ENCODE measurements at regions not wholly inside any gene's neighbourhood (a gene's known extent, or its start where the extent isn't known, plus 50 kb on each side); places are given as distances from the start of the nearest gene placed in this dataset.

- no peak for ATAC-seq (ENCODE audit: low FRiP score)
- H3K4me3 ChIP-seq (ENCODE audit: low read length in 2 of 2) = no peak overlapping the region
- intact Hi-C loops (cut with DNase I) = no loop called here
- DNase-seq = no peak
- no peak overlapping the region for H3K27ac ChIP-seq (ENCODE audit: low read depth in 1 of 2, low read length in 2 of 2)
- H3K27me3 ChIP-seq (ENCODE audit: control insufficient read depth in 1 of 2, insufficient read depth in 2 of 2, low read length in 1 of 2) = no peaks in the 10 kb centered on the region
- no peaks in the 10 kb centered on the region for H3K36me3 ChIP-seq (ENCODE audit: control insufficient read depth in 1 of 2, insufficient read depth in 2 of 2, low read length in 1 of 2)
- H3K9me3 ChIP-seq (ENCODE audit: control insufficient read depth, low read length) = no peaks in the 10 kb centered on the region
- no peaks in the 10 kb centered on the region for H3K4me1 ChIP-seq (ENCODE audit: control insufficient read depth in 1 of 2, insufficient read depth in 2 of 2, low read length in 2 of 2)
- 78 to 94% methylated on average over 1 of the region's 1 CpG for WGBS, 2 donors
Observed at GRCh38 chr10:33557313-33557712, 222.8 kb upstream of the NRP1 start.

- WGBS, 2 donors = 87 to 92% methylated on average over 11 of the region's 11 CpGs
- ATAC-seq (ENCODE audit: low FRiP score) (no peak), DNase-seq (no peak)
- no peaks in the 10 kb centered on the region for H3K36me3 ChIP-seq (ENCODE audit: control insufficient read depth in 1 of 2, insufficient read depth in 2 of 2, low read length in 1 of 2)
- H3K4me1 ChIP-seq (ENCODE audit: control insufficient read depth in 1 of 2, insufficient read depth in 2 of 2, low read length in 2 of 2) = no peaks in the 10 kb centered on the region
- no peak overlapping the region for H3K4me3 ChIP-seq (ENCODE audit: low read length in 2 of 2)
- intact Hi-C loops (cut with DNase I) = no loop called here
- H3K27ac ChIP-seq (ENCODE audit: low read depth in 1 of 2, low read length in 2 of 2) = no peak overlapping the region
- H3K9me3 ChIP-seq (ENCODE audit: control insufficient read depth, low read length) = no peaks in the 10 kb centered on the region
- H3K27me3 ChIP-seq (ENCODE audit: control insufficient read depth in 1 of 2, insufficient read depth in 2 of 2, low read length in 1 of 2) = no peaks in the 10 kb centered on the region
Observed at GRCh38 chr10:33556620-33557019, 222.2 kb upstream of the NRP1 start.

- Histone ChIP-seq H3K9me3 (ENCODE audit: control insufficient read depth, low read length) (no peaks in the 10 kb centered on the region), H3K27me3 (ENCODE audit: control insufficient read depth in 1 of 2, insufficient read depth in 2 of 2, low read length in 1 of 2) (no peaks in the 10 kb centered on the region), H3K4me1 (ENCODE audit: control insufficient read depth in 1 of 2, insufficient read depth in 2 of 2, low read length in 2 of 2) (no peaks in the 10 kb centered on the region), H3K36me3 (ENCODE audit: control insufficient read depth in 1 of 2, insufficient read depth in 2 of 2, low read length in 1 of 2) (no peaks in the 10 kb centered on the region), H3K4me3 (ENCODE audit: low read length in 2 of 2) (no peak overlapping the region), H3K27ac (ENCODE audit: low read depth in 1 of 2, low read length in 2 of 2) (no peak overlapping the region)
- DNase-seq (no peak), ATAC-seq (ENCODE audit: low FRiP score) (no peak)
- WGBS, 2 donors = 97 to 100% methylated on average over 1 of the region's 1 CpG
- intact Hi-C loops (cut with DNase I) = no loop called here
Observed at GRCh38 chr10:33556103-33556502, 221.6 kb upstream of the NRP1 start.

GRCh38 chr10:33553748-33554571 is 219.5 kb upstream of the NRP1 start:
- no peaks in the 10 kb centered on the region for H3K4me1 ChIP-seq (ENCODE audit: control insufficient read depth in 1 of 2, insufficient read depth in 2 of 2, low read length in 2 of 2)
- intact Hi-C loops (cut with DNase I) = no loop called here
- H3K27ac ChIP-seq (ENCODE audit: low read depth in 1 of 2, low read length in 2 of 2) = no peak overlapping the region
- 96% methylated on average over 11 of the region's 11 CpGs for WGBS, 2 donors
- H3K27me3 ChIP-seq (ENCODE audit: control insufficient read depth in 1 of 2, insufficient read depth in 2 of 2, low read length in 1 of 2) = no peaks in the 10 kb centered on the region
- H3K4me3 ChIP-seq (ENCODE audit: low read length in 2 of 2) = no peak overlapping the region
- DNase-seq (no peak), ATAC-seq (ENCODE audit: low FRiP score) (no peak)
- no peaks in the 10 kb centered on the region for H3K9me3 ChIP-seq (ENCODE audit: control insufficient read depth, low read length)
- H3K36me3 ChIP-seq (ENCODE audit: control insufficient read depth in 1 of 2, insufficient read depth in 2 of 2, low read length in 1 of 2) = no peaks in the 10 kb centered on the region

- DNase-seq (no peak), ATAC-seq (ENCODE audit: low FRiP score) (no peak)
- no peaks in the 10 kb centered on the region for H3K9me3 ChIP-seq (ENCODE audit: control insufficient read depth, low read length)
- 38 to 61% methylated on average over 4 of the region's 4 CpGs for WGBS, 2 donors
- no peaks in the 10 kb centered on the region for H3K4me1 ChIP-seq (ENCODE audit: control insufficient read depth in 1 of 2, insufficient read depth in 2 of 2, low read length in 2 of 2)
- no peaks in the 10 kb centered on the region for H3K36me3 ChIP-seq (ENCODE audit: control insufficient read depth in 1 of 2, insufficient read depth in 2 of 2, low read length in 1 of 2)
- H3K27ac ChIP-seq (ENCODE audit: low read depth in 1 of 2, low read length in 2 of 2) = no peak overlapping the region
- intact Hi-C loops (cut with DNase I) = no loop called here
- no peaks in the 10 kb centered on the region for H3K27me3 ChIP-seq (ENCODE audit: control insufficient read depth in 1 of 2, insufficient read depth in 2 of 2, low read length in 1 of 2)
- H3K4me3 ChIP-seq (ENCODE audit: low read length in 2 of 2) = no peak overlapping the region
Observed at GRCh38 chr10:33552290-33552689, 217.8 kb upstream of the NRP1 start.

GRCh38 chr10:33550811-33551210 is 216.3 kb upstream of the NRP1 start:
- WGBS, 2 donors = 10 to 18% methylated on average over 1 of the region's 1 CpG
- intact Hi-C loops (cut with DNase I) = no loop called here
- no peak overlapping the region for H3K27ac ChIP-seq (ENCODE audit: low read depth in 1 of 2, low read length in 2 of 2)
- H3K27me3 ChIP-seq (ENCODE audit: control insufficient read depth in 1 of 2, insufficient read depth in 2 of 2, low read length in 1 of 2) = no peaks in the 10 kb centered on the region
- ATAC-seq (ENCODE audit: low FRiP score) (no peak), DNase-seq (no peak)
- H3K36me3 ChIP-seq (ENCODE audit: control insufficient read depth in 1 of 2, insufficient read depth in 2 of 2, low read length in 1 of 2) = no peaks in the 10 kb centered on the region
- H3K4me1 ChIP-seq (ENCODE audit: control insufficient read depth in 1 of 2, insufficient read depth in 2 of 2, low read length in 2 of 2) = no peaks in the 10 kb centered on the region
- no peaks in the 10 kb centered on the region for H3K9me3 ChIP-seq (ENCODE audit: control insufficient read depth, low read length)
- H3K4me3 ChIP-seq (ENCODE audit: low read length in 2 of 2) = no peak overlapping the region

GRCh38 chr10:33547976-33548375 is 213.5 kb upstream of the NRP1 start:
- Histone ChIP-seq H3K27ac (ENCODE audit: low read depth in 1 of 2, low read length in 2 of 2) (no peak overlapping the region), H3K36me3 (ENCODE audit: control insufficient read depth in 1 of 2, insufficient read depth in 2 of 2, low read length in 1 of 2) (no peaks in the 10 kb centered on the region), H3K4me3 (ENCODE audit: low read length in 2 of 2) (no peak overlapping the region), H3K27me3 (ENCODE audit: control insufficient read depth in 1 of 2, insufficient read depth in 2 of 2, low read length in 1 of 2) (no peaks in the 10 kb centered on the region), H3K4me1 (ENCODE audit: control insufficient read depth in 1 of 2, insufficient read depth in 2 of 2, low read length in 2 of 2) (no peaks in the 10 kb centered on the region), H3K9me3 (ENCODE audit: control insufficient read depth, low read length) (peaks cover 2% of the 10 kb centered on the region)
- DNase-seq (no peak), ATAC-seq (ENCODE audit: low FRiP score) (no peak)
- WGBS, 2 donors = 99 to 100% methylated on average over 2 of the region's 2 CpGs
- intact Hi-C loops (cut with DNase I) = no loop called here

- Histone ChIP-seq H3K27me3 (ENCODE audit: control insufficient read depth in 1 of 2, insufficient read depth in 2 of 2, low read length in 1 of 2) (no peaks in the 10 kb centered on the region), H3K9me3 (ENCODE audit: control insufficient read depth, low read length) (peaks cover 2% of the 10 kb centered on the region), H3K4me1 (ENCODE audit: control insufficient read depth in 1 of 2, insufficient read depth in 2 of 2, low read length in 2 of 2) (no peaks in the 10 kb centered on the region), H3K4me3 (ENCODE audit: low read length in 2 of 2) (no peak overlapping the region), H3K27ac (ENCODE audit: low read depth in 1 of 2, low read length in 2 of 2) (no peak overlapping the region), H3K36me3 (ENCODE audit: control insufficient read depth in 1 of 2, insufficient read depth in 2 of 2, low read length in 1 of 2) (no peaks in the 10 kb centered on the region)
- 99 to 100% methylated on average over 1 of the region's 1 CpG for WGBS, 2 donors
- ATAC-seq (ENCODE audit: low FRiP score) = no peak
- intact Hi-C loops (cut with DNase I) = no loop called here
- DNase-seq = no peak
Observed at GRCh38 chr10:33546031-33546430, 211.6 kb upstream of the NRP1 start.

- H3K4me3 ChIP-seq (ENCODE audit: low read length in 2 of 2) = no peak overlapping the region
- H3K36me3 ChIP-seq (ENCODE audit: control insufficient read depth in 1 of 2, insufficient read depth in 2 of 2, low read length in 1 of 2) = no peaks in the 10 kb centered on the region
- no peak overlapping the region for H3K27ac ChIP-seq (ENCODE audit: low read depth in 1 of 2, low read length in 2 of 2)
- ATAC-seq (ENCODE audit: low FRiP score) = no peak
- intact Hi-C loops (cut with DNase I) = no loop called here
- peaks cover 2% of the 10 kb centered on the region for H3K9me3 ChIP-seq (ENCODE audit: control insufficient read depth, low read length)
- H3K27me3 ChIP-seq (ENCODE audit: control insufficient read depth in 1 of 2, insufficient read depth in 2 of 2, low read length in 1 of 2) = no peaks in the 10 kb centered on the region
- no peak for DNase-seq
- no peaks in the 10 kb centered on the region for H3K4me1 ChIP-seq (ENCODE audit: control insufficient read depth in 1 of 2, insufficient read depth in 2 of 2, low read length in 2 of 2)
- 96 to 97% methylated on average over 2 of the region's 2 CpGs for WGBS, 2 donors
Observed at GRCh38 chr10:33542752-33543505, 208.5 kb upstream of the NRP1 start.

Measured in aorta (tissue), 5 donors.